Effector memory CD4-positive, alpha-beta T cell (primary cell): ENCODE measurements at regions not wholly inside any gene's neighbourhood (a gene's known extent, or its start where the extent isn't known, plus 50 kb on each side); places are given as distances from the start of the nearest gene placed in this dataset.

Source experiments
- DNase-seq, 3 donors: peaks; one replicate each; pipeline ENCODE4 v3.0.0-alpha.2; 2020
- H3K27ac ChIP-seq: 2 replicates; pipeline ENCODE4 v1.7.0; 2013; ENCODE audit warnings: mild to moderate bottlenecking, low read length, moderate library complexity; ENCODE audit not compliant: insufficient read depth, poor library complexity, severe bottlenecking
- H3K27me3 ChIP-seq: replicated peaks from 2 replicates; pipeline ENCODE4 v1.7.0; 2013; ENCODE audit warnings: mild to moderate bottlenecking, low read length; ENCODE audit not compliant: insufficient read depth, control insufficient read depth, poor library complexity, severe bottlenecking
- H3K36me3 ChIP-seq: 2 replicates; pipeline ENCODE4 v1.7.0; 2013; ENCODE audit warnings: mild to moderate bottlenecking, low read length, moderate library complexity; ENCODE audit not compliant: control insufficient read depth, insufficient read depth
- H3K4me1 ChIP-seq: 2 replicates; pipeline ENCODE4 v1.7.0; 2013; ENCODE audit warnings: low read length, mild to moderate bottlenecking; ENCODE audit not compliant: control insufficient read depth, insufficient read depth, poor library complexity, severe bottlenecking
- H3K4me3 ChIP-seq: 2 replicates; pipeline ENCODE4 v1.7.0; 2013; ENCODE audit warnings: low read length, low read depth, mild to moderate bottlenecking; ENCODE audit not compliant: insufficient read depth, poor library complexity, severe bottlenecking
- H3K9me3 ChIP-seq: 2 replicates; pipeline ENCODE4 v1.7.0; 2013; ENCODE audit warnings: mild to moderate bottlenecking, low read length, moderate library complexity; ENCODE audit not compliant: control insufficient read depth

GRCh38 chr6:91575032-91575431 lies 988.2 kb upstream of the MAP3K7 start:
- Histone ChIP-seq H3K27me3 (no peaks in the 10 kb centered on the region), H3K4me3 (no peak overlapping the region), H3K9me3 (no peaks in the 10 kb centered on the region), H3K36me3 (no peaks in the 10 kb centered on the region), H3K4me1 (no peaks in the 10 kb centered on the region), H3K27ac (no peak overlapping the region)
- DNase-seq: no peak

GRCh38 chr6:91573826-91574416 lies 987.0 kb upstream of the MAP3K7 start:
- Histone ChIP-seq H3K4me3 (no peak overlapping the region), H3K27ac (no peak overlapping the region), H3K4me1 (no peaks in the 10 kb centered on the region), H3K36me3 (no peaks in the 10 kb centered on the region), H3K27me3 (no peaks in the 10 kb centered on the region), H3K9me3 (no peaks in the 10 kb centered on the region)
- DNase-seq: no peak

- no peak overlapping the region for H3K4me3 ChIP-seq
These were observed 986.0 kb upstream of the MAP3K7 start for GRCh38 chr6:91572878-91573277.

GRCh38 chr6:91569071-91569470 lies 982.2 kb upstream of the MAP3K7 start:
- H3K36me3 ChIP-seq: no peaks in the 10 kb centered on the region
- DNase-seq: no peak
- H3K27me3 ChIP-seq: no peaks in the 10 kb centered on the region
- no peaks in the 10 kb centered on the region for H3K4me1 ChIP-seq
- H3K4me3 ChIP-seq: no peak overlapping the region
- H3K27ac ChIP-seq: no peak overlapping the region
- no peaks in the 10 kb centered on the region for H3K9me3 ChIP-seq

More at GRCh38 chr6:91572878-91573277, 986.0 kb upstream of the MAP3K7 start:
- DNase-seq: no peak
- no peaks in the 10 kb centered on the region for H3K9me3 ChIP-seq
- no peak overlapping the region for H3K27ac ChIP-seq
- no peaks in the 10 kb centered on the region for H3K4me1 ChIP-seq
- no peaks in the 10 kb centered on the region for H3K36me3 ChIP-seq
- no peaks in the 10 kb centered on the region for H3K27me3 ChIP-seq

- no peaks in the 10 kb centered on the region for H3K9me3 ChIP-seq
- H3K36me3 ChIP-seq: no peaks in the 10 kb centered on the region
- H3K4me3 ChIP-seq: no peak overlapping the region
- H3K27ac ChIP-seq: no peak overlapping the region
- H3K27me3 ChIP-seq: no peaks in the 10 kb centered on the region
- DNase-seq: no peak
- no peaks in the 10 kb centered on the region for H3K4me1 ChIP-seq
These were observed 979.6 kb upstream of the MAP3K7 start for GRCh38 chr6:91566467-91566866.

- Histone ChIP-seq H3K27me3 (no peaks in the 10 kb centered on the region), H3K9me3 (no peaks in the 10 kb centered on the region), H3K36me3 (no peaks in the 10 kb centered on the region), H3K27ac (no peak overlapping the region), H3K4me3 (no peak overlapping the region), H3K4me1 (no peaks in the 10 kb centered on the region)
- no peak for DNase-seq
These were observed 978.3 kb upstream of the MAP3K7 start for GRCh38 chr6:91565207-91565606.

GRCh38 chr6:91562955-91563354 lies 976.1 kb upstream of the MAP3K7 start:
- no peaks in the 10 kb centered on the region for H3K4me1 ChIP-seq
- no peak overlapping the region for H3K4me3 ChIP-seq
- no peaks in the 10 kb centered on the region for H3K36me3 ChIP-seq
- no peaks in the 10 kb centered on the region for H3K27me3 ChIP-seq
- DNase-seq: no peak
- no peak overlapping the region for H3K27ac ChIP-seq
- H3K9me3 ChIP-seq: no peaks in the 10 kb centered on the region

GRCh38 chr6:91560409-91560808 lies 973.5 kb upstream of the MAP3K7 start:
- H3K27ac ChIP-seq: no peak overlapping the region

GRCh38 chr6:91540902-91541301 lies 954.0 kb upstream of the MAP3K7 start:
- H3K4me3 ChIP-seq: no peak overlapping the region
- H3K4me1 ChIP-seq: no peaks in the 10 kb centered on the region
- no peak overlapping the region for H3K27ac ChIP-seq
- H3K27me3 ChIP-seq: no peaks in the 10 kb centered on the region
- H3K9me3 ChIP-seq: no peaks in the 10 kb centered on the region
- no peak for DNase-seq
- H3K36me3 ChIP-seq: no peaks in the 10 kb centered on the region

More at GRCh38 chr6:91560409-91560808, 973.5 kb upstream of the MAP3K7 start:
- no peaks in the 10 kb centered on the region for H3K36me3 ChIP-seq
- no peaks in the 10 kb centered on the region for H3K4me1 ChIP-seq
- no peaks in the 10 kb centered on the region for H3K27me3 ChIP-seq
- no peaks in the 10 kb centered on the region for H3K9me3 ChIP-seq
- no peak for DNase-seq
- no peak overlapping the region for H3K4me3 ChIP-seq

- Histone ChIP-seq H3K9me3 (no peaks in the 10 kb centered on the region), H3K4me1 (no peaks in the 10 kb centered on the region), H3K4me3 (no peak overlapping the region), H3K27me3 (no peaks in the 10 kb centered on the region), H3K27ac (no peak overlapping the region), H3K36me3 (no peaks in the 10 kb centered on the region)
- DNase-seq: no peak
These were observed 952.6 kb upstream of the MAP3K7 start for GRCh38 chr6:91539456-91539855.
